ENCODE measurements at regions not wholly inside any gene's neighbourhood (a gene's known extent, or its start where the extent isn't known, plus 50 kb on each side); places are given as distances from the start of the nearest gene placed in this dataset.

- TF ChIP-seq KDM4A (IDR thresholded peaks at IDR 0.05; ENCODE audit: low read depth, low read length, severe bottlenecking) (no peak), CREB1 (IDR thresholded peaks at IDR 0.05) (no peak), SIN3A (conservative IDR thresholded peaks at IDR 0.05 in 1 of 2, IDR thresholded peaks at IDR 0.05 in 1 of 2; ENCODE audit: low read depth in 1 of 2, low read length in 2 of 2) (no peak), SIRT6 (IDR thresholded peaks at IDR 0.05; ENCODE audit: low read length) (no peak)
Observed at GRCh38 chr10:739403-739802, 49.9 kb upstream of the DIP2C start (continued).
